OCI-LY3 (cell line): ENCODE measurements at regions not wholly inside any gene's neighbourhood (a gene's known extent, or its start where the extent isn't known, plus 50 kb on each side); places are given as distances from the start of the nearest gene placed in this dataset.
"Not testable (repeated sequence)": the region's sequence is repeated elsewhere in the genome, so short reads cannot be mapped to it uniquely, and the experiment has no call there.

Experiments
- H2AFZ ChIP-seq: fragments of 200-600, 300-600 bp; shearing (Covaris generic); 2 replicates; pipeline ENCODE4 v1.6.0; 2014; ENCODE audit warnings: antibody characterized with exemption, low read depth, low read length
- H3K27ac ChIP-seq: fragments of 200-600, 300-600 bp; sonication (generic); 2 replicates; pipeline ENCODE4 v1.5.1; 2014; ENCODE audit warnings: mild to moderate bottlenecking, low read length, moderate library complexity, mixed read lengths
- H3K27me3 ChIP-seq: fragments of 200-600, 300-600 bp; sonication (generic); 2 replicates; pipeline ENCODE4 v1.6.1; 2014; ENCODE audit warnings: low read depth, low read length, mixed read lengths
- H3K36me3 ChIP-seq: fragments of 200-600, 300-600 bp; sonication (generic); replicated peaks from 2 replicates; pipeline ENCODE3; 2014; ENCODE audit warnings: low read depth, low read length, mixed read lengths
- H3K4me1 ChIP-seq: fragments of 300-600, 200-600 bp; sonication (generic); 2 replicates; pipeline ENCODE4 v1.6.1; 2014; ENCODE audit warnings: low read length, mixed read lengths
- H3K4me2 ChIP-seq: fragments of 200-600, 300-600 bp; sonication (generic); 2 replicates; pipeline ENCODE4 v1.6.1; 2014; ENCODE audit warnings: low read length, mixed read lengths
- H3K4me3 ChIP-seq: fragments of 300-600, 200-600 bp; sonication (generic); 2 replicates; pipeline ENCODE4 v1.5.1; 2014; ENCODE audit warnings: antibody characterized with exemption, mild to moderate bottlenecking, low read length, moderate library complexity
- H3K79me2 ChIP-seq: fragments of 300-600, 200-600 bp; shearing (Covaris generic); 2 replicates; pipeline ENCODE4 v1.6.1; 2014; ENCODE audit warnings: mild to moderate bottlenecking, low read length, mixed read lengths
- H3K9ac ChIP-seq: fragments of 300-600, 200-600 bp; shearing (Covaris generic); 2 replicates; pipeline ENCODE4 v1.6.0; 2014; ENCODE audit warnings: mild to moderate bottlenecking, low read length, moderate library complexity
- H3K9me3 ChIP-seq: fragments of 200-600, 300-600 bp; shearing (Covaris generic); 2 replicates; pipeline ENCODE4 v1.6.1; 2014; ENCODE audit warnings: low read length, mixed read lengths; ENCODE audit not compliant: insufficient read depth
- H4K20me1 ChIP-seq: fragments of 200-600, 300-600 bp; sonication (generic); 2 replicates; pipeline ENCODE4 v1.6.1; 2016; ENCODE audit warnings: low read length, mixed read lengths; ENCODE audit not compliant: insufficient read depth
- EZH2phosphoT487 ChIP-seq: fragments of 200-600 bp; shearing (Covaris generic); IDR thresholded peaks from 2 replicates; pipeline ENCODE4 v1.6.1; 2018; ENCODE audit warnings: antibody characterized with exemption, mixed run types, low read depth
- TF ChIP-seq, protein P1 (sequence below): fragments of 200-600, 300-600 bp; sonication (generic); IDR thresholded peaks from 2 replicates; pipeline ENCODE4 v1.5.1; 2014; ENCODE audit warnings: antibody characterized with exemption, low read length, low read depth

DNA sequence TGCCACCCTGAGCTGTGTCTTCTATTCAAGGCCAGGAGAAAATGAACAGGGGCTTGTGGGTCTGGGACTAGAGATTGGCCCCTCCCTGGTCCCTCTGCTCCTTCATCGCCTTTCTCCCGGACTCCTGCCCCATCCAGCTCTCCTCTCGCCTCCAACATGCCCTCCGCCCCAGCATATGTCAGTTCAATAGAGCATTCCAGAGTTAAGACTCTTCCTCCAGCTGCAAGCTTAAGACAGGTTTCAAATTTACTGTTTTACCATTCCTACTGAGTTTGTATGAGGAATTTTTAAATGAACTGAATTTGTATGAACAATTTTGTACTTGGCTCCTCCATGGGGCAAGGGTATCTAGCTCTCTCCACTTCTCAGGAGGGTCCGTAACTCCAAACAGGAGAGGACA, 195.6 kb downstream of the TBC1D2B start:
- H4K20me1 ChIP-seq = no peaks in the 10 kb centered on the region
- H3K79me2 ChIP-seq = no peaks in the 10 kb centered on the region
- no peaks in the 10 kb centered on the region for H3K27me3 ChIP-seq
- no peak overlapping the region for H3K4me3 ChIP-seq
- H3K36me3 ChIP-seq = no peaks in the 10 kb centered on the region
- no peak overlapping the region for H3K4me2 ChIP-seq
- H3K9ac ChIP-seq = no peak overlapping the region
- TF ChIP-seq EZH2phosphoT487 = no peak
- TF ChIP-seq, protein P1, sequence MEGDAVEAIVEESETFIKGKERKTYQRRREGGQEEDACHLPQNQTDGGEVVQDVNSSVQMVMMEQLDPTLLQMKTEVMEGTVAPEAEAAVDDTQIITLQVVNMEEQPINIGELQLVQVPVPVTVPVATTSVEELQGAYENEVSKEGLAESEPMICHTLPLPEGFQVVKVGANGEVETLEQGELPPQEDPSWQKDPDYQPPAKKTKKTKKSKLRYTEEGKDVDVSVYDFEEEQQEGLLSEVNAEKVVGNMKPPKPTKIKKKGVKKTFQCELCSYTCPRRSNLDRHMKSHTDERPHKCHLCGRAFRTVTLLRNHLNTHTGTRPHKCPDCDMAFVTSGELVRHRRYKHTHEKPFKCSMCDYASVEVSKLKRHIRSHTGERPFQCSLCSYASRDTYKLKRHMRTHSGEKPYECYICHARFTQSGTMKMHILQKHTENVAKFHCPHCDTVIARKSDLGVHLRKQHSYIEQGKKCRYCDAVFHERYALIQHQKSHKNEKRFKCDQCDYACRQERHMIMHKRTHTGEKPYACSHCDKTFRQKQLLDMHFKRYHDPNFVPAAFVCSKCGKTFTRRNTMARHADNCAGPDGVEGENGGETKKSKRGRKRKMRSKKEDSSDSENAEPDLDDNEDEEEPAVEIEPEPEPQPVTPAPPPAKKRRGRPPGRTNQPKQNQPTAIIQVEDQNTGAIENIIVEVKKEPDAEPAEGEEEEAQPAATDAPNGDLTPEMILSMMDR = no peak
- no peak overlapping the region for H2AFZ ChIP-seq
- H3K27ac ChIP-seq = no peak overlapping the region
- no peaks in the 10 kb centered on the region for H3K9me3 ChIP-seq
- H3K4me1 ChIP-seq = peaks cover 28% of the 10 kb centered on the region

DNA sequence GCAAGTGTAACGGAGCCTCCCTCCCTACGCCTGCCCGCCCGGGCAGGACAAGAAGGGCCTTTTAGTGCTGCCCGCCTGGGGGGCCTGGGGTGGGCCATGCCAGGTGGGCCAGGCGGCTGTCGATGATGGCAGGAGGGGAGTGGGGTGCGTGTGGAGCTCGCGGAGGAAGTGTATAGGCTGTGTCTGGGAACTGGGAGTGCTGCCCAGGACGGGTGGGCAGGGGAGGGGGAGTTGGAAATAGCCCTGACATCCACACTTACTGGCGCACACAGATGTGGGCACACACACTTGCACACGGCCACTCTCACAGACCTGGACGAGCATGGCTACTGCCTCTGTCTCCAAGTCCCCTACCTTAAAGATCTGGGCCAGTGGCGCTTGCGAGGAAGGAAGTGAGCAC, 196.0 kb downstream of the TBC1D2B start:
- not testable (repeated sequence) for H3K9me3 ChIP-seq, H3K27me3 ChIP-seq, H3K9ac ChIP-seq, H4K20me1 ChIP-seq, H2AFZ ChIP-seq, H3K4me2 ChIP-seq, H3K27ac ChIP-seq, H3K4me3 ChIP-seq, H3K36me3 ChIP-seq, H3K79me2 ChIP-seq
- peaks cover 24% of the 10 kb centered on the region for H3K4me1 ChIP-seq

DNA sequence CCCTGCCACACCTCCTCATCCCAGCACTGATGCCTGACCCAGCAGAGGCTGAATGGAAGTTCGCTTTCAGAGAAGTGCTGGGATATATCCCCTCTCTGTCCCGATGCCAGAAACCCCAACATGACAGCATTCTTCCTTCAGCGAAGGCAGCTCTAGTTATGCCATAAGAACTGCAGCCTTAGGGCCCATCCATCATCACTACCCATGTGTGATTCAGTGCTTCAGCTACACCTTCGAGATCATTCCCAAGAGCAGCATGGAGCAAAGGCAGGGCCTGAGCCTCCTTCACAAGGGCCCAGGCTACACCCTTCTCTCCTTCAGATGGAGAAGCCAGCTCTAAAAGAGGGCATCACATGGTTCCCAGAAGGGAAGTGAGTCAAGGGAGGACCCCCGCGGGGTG, 198.0 kb downstream of the TBC1D2B start:
- H3K4me2 ChIP-seq, H3K27me3 ChIP-seq, H3K4me3 ChIP-seq, H3K9ac ChIP-seq, H3K9me3 ChIP-seq, H3K27ac ChIP-seq, H3K36me3 ChIP-seq, H4K20me1 ChIP-seq, H3K79me2 ChIP-seq, H2AFZ ChIP-seq: not testable (repeated sequence)
- H3K4me1 ChIP-seq = peaks cover 11% of the 10 kb centered on the region

DNA sequence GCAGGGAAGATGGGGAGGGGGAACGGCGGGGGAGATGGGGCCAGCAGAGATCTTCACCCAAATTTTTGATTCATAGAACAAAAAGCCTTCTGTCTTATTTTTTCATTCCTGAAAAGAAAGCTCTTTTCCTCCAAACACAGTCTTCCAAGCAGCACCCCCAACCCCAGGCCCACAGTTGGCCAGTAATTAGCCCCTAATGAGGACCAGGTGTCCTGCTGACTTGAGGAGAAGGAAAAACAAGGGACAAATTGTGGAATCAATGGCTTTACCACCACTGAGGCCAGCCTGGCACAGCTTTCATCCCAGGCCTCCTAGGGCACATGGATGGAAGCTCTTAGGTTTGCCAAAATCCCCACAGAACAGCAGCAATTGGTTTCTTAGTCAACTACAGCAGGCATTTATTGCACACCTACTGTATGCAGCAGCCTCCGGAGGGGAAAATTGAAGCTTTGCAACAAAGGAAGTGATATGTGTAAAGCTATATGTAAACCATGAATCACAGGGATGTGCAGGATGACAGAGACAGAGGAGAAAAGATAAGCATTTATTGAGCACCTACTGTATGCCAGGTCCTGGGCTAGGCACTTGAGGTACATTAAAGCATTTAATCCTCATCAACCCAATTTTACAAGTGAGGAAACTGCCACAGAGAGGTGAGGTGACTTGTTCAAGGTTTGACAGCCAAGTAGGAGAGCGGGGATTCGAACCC, 199.5 kb downstream of the TBC1D2B start:
- no peaks in the 10 kb centered on the region for H3K27me3 ChIP-seq
- H3K9me3 ChIP-seq = no peaks in the 10 kb centered on the region
- H2AFZ ChIP-seq = no peak overlapping the region

DNA sequence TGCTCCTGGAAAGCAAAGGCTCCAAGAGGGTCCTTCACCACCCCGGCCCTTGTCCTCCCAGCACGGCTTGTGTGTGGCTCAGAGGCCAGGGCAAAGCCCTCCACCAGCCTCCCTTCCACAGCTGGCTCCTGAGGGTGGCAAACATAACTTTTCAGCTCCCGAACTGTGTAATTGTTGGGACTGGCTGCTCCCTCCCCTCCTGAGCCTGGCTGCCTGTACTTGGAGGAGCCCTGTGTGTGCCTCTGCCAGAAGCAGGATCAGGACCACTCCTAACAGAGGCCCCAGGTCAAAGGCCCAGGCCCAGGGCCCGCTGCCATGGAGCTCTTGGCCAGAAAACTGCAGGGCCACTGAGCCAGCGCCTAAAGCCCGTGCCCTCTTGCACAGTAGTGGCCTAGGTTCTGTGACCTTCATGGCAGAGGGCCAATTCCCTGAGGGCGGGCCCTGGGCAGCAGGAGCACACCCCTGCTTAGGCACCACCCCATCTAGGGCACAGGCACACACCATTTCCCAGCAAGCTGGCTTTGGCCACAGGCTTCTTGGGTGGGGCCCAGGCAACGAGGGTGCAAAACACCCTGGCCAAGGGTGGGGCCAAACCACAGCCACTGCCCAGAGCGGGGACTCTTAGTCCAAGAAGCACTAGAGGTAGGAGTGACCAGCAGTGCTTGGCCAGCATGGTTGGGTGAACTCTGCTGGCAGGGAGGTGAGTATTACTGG, 201.2 kb downstream of the TBC1D2B start:
- H2AFZ ChIP-seq = not testable (repeated sequence)

More for the DNA sequence above, 199.5 kb downstream of the TBC1D2B start:
- Histone ChIP-seq H3K4me3 (no peak overlapping the region), H3K4me1 (peaks cover 20% of the 10 kb centered on the region), H3K36me3 (no peaks in the 10 kb centered on the region), H3K9ac (no peak overlapping the region), H3K79me2 (no peaks in the 10 kb centered on the region), H3K4me2 (no peak overlapping the region), H4K20me1 (no peaks in the 10 kb centered on the region), H3K27ac (no peak overlapping the region)
- TF ChIP-seq, protein P1 = no peak
- no peak for TF ChIP-seq EZH2phosphoT487

More for the DNA sequence above, 201.2 kb downstream of the TBC1D2B start:
- not testable (repeated sequence) for H3K4me3 ChIP-seq, H3K9me3 ChIP-seq, H3K9ac ChIP-seq, H3K79me2 ChIP-seq, H3K27me3 ChIP-seq, H3K36me3 ChIP-seq, H3K27ac ChIP-seq, H4K20me1 ChIP-seq, H3K4me2 ChIP-seq
- peaks cover 28% of the 10 kb centered on the region for H3K4me1 ChIP-seq
